OCI-LY3 (cell line): ENCODE measurements at regions not wholly inside any gene's neighbourhood (a gene's known extent, or its start where the extent isn't known, plus 50 kb on each side); places are given as distances from the start of the nearest gene placed in this dataset.
A peak's percentile ranks its signal among the peaks of the same experiment; 100 is the strongest.

Experiments
- H2AFZ ChIP-seq: fragments of 200-600, 300-600 bp; shearing (Covaris generic); 2 replicates; pipeline ENCODE4 v1.6.0; 2014; ENCODE audit warnings: antibody characterized with exemption, low read depth, low read length
- H3K27ac ChIP-seq: fragments of 200-600, 300-600 bp; sonication (generic); 2 replicates; pipeline ENCODE4 v1.5.1; 2014; ENCODE audit warnings: mild to moderate bottlenecking, low read length, moderate library complexity, mixed read lengths
- H3K27me3 ChIP-seq: fragments of 200-600, 300-600 bp; sonication (generic); 2 replicates; pipeline ENCODE4 v1.6.1; 2014; ENCODE audit warnings: low read depth, low read length, mixed read lengths
- H3K36me3 ChIP-seq: fragments of 200-600, 300-600 bp; sonication (generic); replicated peaks from 2 replicates; pipeline ENCODE3; 2014; ENCODE audit warnings: low read depth, low read length, mixed read lengths
- H3K4me1 ChIP-seq: fragments of 300-600, 200-600 bp; sonication (generic); 2 replicates; pipeline ENCODE4 v1.6.1; 2014; ENCODE audit warnings: low read length, mixed read lengths
- H3K4me2 ChIP-seq: fragments of 200-600, 300-600 bp; sonication (generic); 2 replicates; pipeline ENCODE4 v1.6.1; 2014; ENCODE audit warnings: low read length, mixed read lengths
- H3K4me3 ChIP-seq: fragments of 300-600, 200-600 bp; sonication (generic); 2 replicates; pipeline ENCODE4 v1.5.1; 2014; ENCODE audit warnings: antibody characterized with exemption, mild to moderate bottlenecking, low read length, moderate library complexity
- H3K79me2 ChIP-seq: fragments of 300-600, 200-600 bp; shearing (Covaris generic); 2 replicates; pipeline ENCODE4 v1.6.1; 2014; ENCODE audit warnings: mild to moderate bottlenecking, low read length, mixed read lengths
- H3K9ac ChIP-seq: fragments of 300-600, 200-600 bp; shearing (Covaris generic); 2 replicates; pipeline ENCODE4 v1.6.0; 2014; ENCODE audit warnings: mild to moderate bottlenecking, low read length, moderate library complexity
- H3K9me3 ChIP-seq: fragments of 200-600, 300-600 bp; shearing (Covaris generic); 2 replicates; pipeline ENCODE4 v1.6.1; 2014; ENCODE audit warnings: low read length, mixed read lengths; ENCODE audit not compliant: insufficient read depth
- H4K20me1 ChIP-seq: fragments of 200-600, 300-600 bp; sonication (generic); 2 replicates; pipeline ENCODE4 v1.6.1; 2016; ENCODE audit warnings: low read length, mixed read lengths; ENCODE audit not compliant: insufficient read depth
- EZH2phosphoT487 ChIP-seq: fragments of 200-600 bp; shearing (Covaris generic); IDR thresholded peaks from 2 replicates; pipeline ENCODE4 v1.6.1; 2018; ENCODE audit warnings: antibody characterized with exemption, mixed run types, low read depth
- TF ChIP-seq, protein P1 (sequence below): fragments of 200-600, 300-600 bp; sonication (generic); IDR thresholded peaks from 2 replicates; pipeline ENCODE4 v1.5.1; 2014; ENCODE audit warnings: antibody characterized with exemption, low read length, low read depth

DNA sequence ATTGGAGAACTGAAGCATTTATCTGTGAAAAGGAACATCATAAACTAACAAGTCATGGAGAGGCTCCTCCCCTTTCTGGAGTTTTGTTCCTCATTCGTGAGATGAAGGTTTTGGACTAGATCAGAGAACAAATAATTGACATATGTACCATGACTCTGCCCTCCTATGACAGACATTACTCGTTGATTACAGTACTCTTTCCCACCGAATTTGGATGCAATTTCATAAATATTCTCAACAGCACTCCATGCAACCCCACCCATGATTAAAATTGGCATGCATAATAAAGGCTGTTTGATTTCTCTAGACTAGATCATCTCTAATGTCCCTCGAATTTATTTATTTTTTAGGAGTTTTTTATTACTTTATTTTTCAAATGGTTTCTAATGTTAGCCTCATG is 258.9 kb upstream of the LDB2 start:
- Histone ChIP-seq H4K20me1 (no peaks in the 10 kb centered on the region), H2AFZ (no peak overlapping the region), H3K9me3 (no peaks in the 10 kb centered on the region), H3K27me3 (no peaks in the 10 kb centered on the region), H3K79me2 (no peaks in the 10 kb centered on the region), H3K27ac (no peak overlapping the region), H3K9ac (no peak overlapping the region), H3K4me1 (peaks cover 8% of the 10 kb centered on the region), H3K4me2 (no peak overlapping the region), H3K36me3 (no peaks in the 10 kb centered on the region), H3K4me3 (no peak overlapping the region)
- TF ChIP-seq, protein P1, sequence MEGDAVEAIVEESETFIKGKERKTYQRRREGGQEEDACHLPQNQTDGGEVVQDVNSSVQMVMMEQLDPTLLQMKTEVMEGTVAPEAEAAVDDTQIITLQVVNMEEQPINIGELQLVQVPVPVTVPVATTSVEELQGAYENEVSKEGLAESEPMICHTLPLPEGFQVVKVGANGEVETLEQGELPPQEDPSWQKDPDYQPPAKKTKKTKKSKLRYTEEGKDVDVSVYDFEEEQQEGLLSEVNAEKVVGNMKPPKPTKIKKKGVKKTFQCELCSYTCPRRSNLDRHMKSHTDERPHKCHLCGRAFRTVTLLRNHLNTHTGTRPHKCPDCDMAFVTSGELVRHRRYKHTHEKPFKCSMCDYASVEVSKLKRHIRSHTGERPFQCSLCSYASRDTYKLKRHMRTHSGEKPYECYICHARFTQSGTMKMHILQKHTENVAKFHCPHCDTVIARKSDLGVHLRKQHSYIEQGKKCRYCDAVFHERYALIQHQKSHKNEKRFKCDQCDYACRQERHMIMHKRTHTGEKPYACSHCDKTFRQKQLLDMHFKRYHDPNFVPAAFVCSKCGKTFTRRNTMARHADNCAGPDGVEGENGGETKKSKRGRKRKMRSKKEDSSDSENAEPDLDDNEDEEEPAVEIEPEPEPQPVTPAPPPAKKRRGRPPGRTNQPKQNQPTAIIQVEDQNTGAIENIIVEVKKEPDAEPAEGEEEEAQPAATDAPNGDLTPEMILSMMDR = no peak
- no peak for TF ChIP-seq EZH2phosphoT487

DNA sequence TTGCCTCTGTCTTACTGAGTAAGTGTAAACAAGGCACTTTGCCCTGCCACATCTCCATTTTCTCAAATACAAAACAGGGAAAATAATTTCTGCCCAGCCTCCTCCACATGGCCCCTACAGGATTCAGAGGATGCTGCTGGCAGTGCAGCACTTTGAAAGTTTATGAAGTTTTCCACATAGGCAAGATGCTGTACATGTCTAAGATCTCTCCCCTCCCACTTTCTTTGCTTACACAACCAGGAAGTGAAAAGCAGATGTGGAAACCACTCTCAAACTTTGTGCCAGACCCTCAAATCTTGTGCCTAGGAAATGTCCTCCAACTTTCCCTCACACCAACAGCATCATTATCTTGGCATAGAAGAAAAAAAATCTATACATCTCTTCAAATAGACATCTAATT is 257.0 kb upstream of the LDB2 start:
- Histone ChIP-seq H3K27me3 (no peaks in the 10 kb centered on the region), H3K27ac (no peak overlapping the region), H3K4me1 (peaks cover 8% of the 10 kb centered on the region), H2AFZ (peak overlapping the region; percentile 19; the same call in 1 of the 2 replicates), H3K9ac (no peak overlapping the region), H3K9me3 (no peaks in the 10 kb centered on the region), H3K36me3 (no peaks in the 10 kb centered on the region), H3K4me3 (no peak overlapping the region), H4K20me1 (no peaks in the 10 kb centered on the region), H3K4me2 (no peak overlapping the region), H3K79me2 (no peaks in the 10 kb centered on the region)
- no peak for TF ChIP-seq EZH2phosphoT487
- TF ChIP-seq, protein P1 = no peak

DNA sequence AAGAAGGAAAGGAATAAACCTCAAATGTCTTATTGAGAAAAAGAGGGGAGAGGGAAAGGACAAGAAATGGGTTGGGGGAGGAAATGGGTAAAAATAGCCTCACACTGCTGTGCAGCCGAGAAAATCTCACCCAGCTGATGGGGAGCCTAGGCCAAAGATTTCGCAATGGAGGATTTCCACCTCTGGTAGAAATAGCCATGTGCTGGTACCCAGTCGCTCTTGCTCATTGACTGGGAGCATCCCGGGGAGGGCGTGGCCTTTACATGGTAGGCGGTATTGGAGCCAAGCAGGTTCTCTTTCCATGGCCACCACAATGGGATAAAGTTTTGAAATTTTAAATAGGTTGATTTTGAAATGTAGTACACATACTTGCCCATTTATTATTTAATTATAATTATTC is 255.1 kb upstream of the LDB2 start:
- Histone ChIP-seq H3K9me3 (no peaks in the 10 kb centered on the region), H3K27me3 (no peaks in the 10 kb centered on the region), H3K4me2 (no peak overlapping the region), H3K4me1 (peaks cover 8% of the 10 kb centered on the region), H2AFZ (no peak overlapping the region), H3K27ac (no peak overlapping the region), H3K4me3 (no peak overlapping the region), H3K36me3 (no peaks in the 10 kb centered on the region), H4K20me1 (no peaks in the 10 kb centered on the region), H3K79me2 (no peaks in the 10 kb centered on the region), H3K9ac (no peak overlapping the region)
- TF ChIP-seq, protein P1 = no peak
- TF ChIP-seq EZH2phosphoT487 = no peak

DNA sequence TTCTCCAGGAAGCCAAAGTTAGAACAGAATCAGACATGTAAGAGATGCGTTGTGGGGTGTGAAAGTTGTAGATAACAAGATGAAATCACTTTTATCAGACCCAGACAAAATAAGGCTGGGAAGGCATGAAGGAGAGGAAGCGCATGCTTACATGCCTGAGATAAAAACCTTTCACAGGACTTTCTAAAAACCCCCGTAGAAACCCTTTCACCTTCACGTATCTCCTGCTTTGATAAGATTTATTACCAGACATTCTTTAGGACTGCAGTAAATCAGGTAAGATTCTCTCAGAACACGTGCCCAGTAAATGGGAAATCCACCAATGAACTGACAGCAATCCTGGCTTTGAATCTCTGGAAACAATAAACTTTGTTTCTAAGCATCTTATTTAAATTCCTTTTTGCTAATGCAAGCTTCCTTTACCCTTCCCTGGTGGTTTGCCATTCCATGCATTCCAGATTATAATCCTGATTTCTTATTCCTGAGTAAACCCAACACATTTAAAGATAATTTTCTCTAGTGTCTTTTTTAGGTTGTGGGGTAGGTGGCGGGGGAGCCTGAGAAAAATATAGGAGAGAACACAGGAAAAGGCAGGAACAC is 254.6 kb upstream of the LDB2 start:
- H3K36me3 ChIP-seq = no peaks in the 10 kb centered on the region
- no peak overlapping the region for H3K4me3 ChIP-seq
- peaks cover 8% of the 10 kb centered on the region for H3K4me1 ChIP-seq
- H3K9ac ChIP-seq = no peak overlapping the region
- no peaks in the 10 kb centered on the region for H3K79me2 ChIP-seq
- no peaks in the 10 kb centered on the region for H3K9me3 ChIP-seq
- no peaks in the 10 kb centered on the region for H4K20me1 ChIP-seq
- no peaks in the 10 kb centered on the region for H3K27me3 ChIP-seq
- no peak overlapping the region for H3K4me2 ChIP-seq
- H3K27ac ChIP-seq = no peak overlapping the region
- TF ChIP-seq, protein P1 = no peak
- no peak overlapping the region for H2AFZ ChIP-seq
